ENCODE measurements at regions not wholly inside any gene's neighbourhood (a gene's known extent, or its start where the extent isn't known, plus 50 kb on each side); places are given as distances from the start of the nearest gene placed in this dataset.

- no peak overlapping the region for H3K4me3 ChIP-seq (ENCODE audit: control insufficient read depth, low read depth, low read length)
- TF ChIP-seq CTCF (IDR thresholded peaks at IDR 0.05; ENCODE audit: control insufficient read depth, insufficient read depth, low read depth, low read length, missing control alignments), result no peak
- DNase-seq (ENCODE audit: low read depth), result no peak
Observed at GRCh38 chr13:95391785-95392184, 90.5 kb upstream of the ABCC4 start.

GRCh38 chr13:95392597-95392996, 91.3 kb upstream of the ABCC4 start:
- DNase-seq (ENCODE audit: low read depth), result no peak
- no peak overlapping the region for H3K4me3 ChIP-seq (ENCODE audit: control insufficient read depth, low read depth, low read length)
- TF ChIP-seq CTCF (IDR thresholded peaks at IDR 0.05; ENCODE audit: control insufficient read depth, insufficient read depth, low read depth, low read length, missing control alignments), result no peak

GRCh38 chr13:95403349-95404140, 102.3 kb upstream of the ABCC4 start:
- DNase-seq (ENCODE audit: low read depth), result no peak
- peak overlapping the region; percentile 43 for H3K4me3 ChIP-seq (ENCODE audit: control insufficient read depth, low read depth, low read length)
- no peak for TF ChIP-seq CTCF (IDR thresholded peaks at IDR 0.05; ENCODE audit: control insufficient read depth, insufficient read depth, low read depth, low read length, missing control alignments)

- H3K4me3 ChIP-seq (ENCODE audit: control insufficient read depth, low read depth, low read length), result peak overlapping the region; percentile 43
- DNase-seq (ENCODE audit: low read depth), result peak; percentile 25
- peak; percentile 92 for TF ChIP-seq CTCF (IDR thresholded peaks at IDR 0.05; ENCODE audit: control insufficient read depth, insufficient read depth, low read depth, low read length, missing control alignments)
Observed at GRCh38 chr13:95404141-95404882, 103.1 kb upstream of the ABCC4 start.

- no peak for TF ChIP-seq CTCF (IDR thresholded peaks at IDR 0.05; ENCODE audit: control insufficient read depth, insufficient read depth, low read depth, low read length, missing control alignments)
- DNase-seq (ENCODE audit: low read depth), result no peak
- no peak overlapping the region for H3K4me3 ChIP-seq (ENCODE audit: control insufficient read depth, low read depth, low read length)
Observed at GRCh38 chr13:95406176-95406575, 104.9 kb upstream of the ABCC4 start.

- TF ChIP-seq CTCF (IDR thresholded peaks at IDR 0.05; ENCODE audit: control insufficient read depth, insufficient read depth, low read depth, low read length, missing control alignments), result no peak
- H3K4me3 ChIP-seq (ENCODE audit: control insufficient read depth, low read depth, low read length), result no peak overlapping the region
- DNase-seq (ENCODE audit: low read depth), result no peak
Observed at GRCh38 chr13:95411428-95412040, 110.3 kb upstream of the ABCC4 start.

Data from AG09309 (cell line).